OCI-LY7 (cell line): ENCODE measurements at regions not wholly inside any gene's neighbourhood (a gene's known extent, or its start where the extent isn't known, plus 50 kb on each side); places are given as distances from the start of the nearest gene placed in this dataset.

ENCODE experiments used
- EZH2phosphoT487 ChIP-seq: fragments of 200-600 bp; sonication (generic); IDR thresholded peaks from 2 replicates; pipeline ENCODE4 v1.6.1; 2018; ENCODE audit warnings: low read depth, borderline replicate concordance, mild to moderate bottlenecking, mixed run types, antibody characterized with exemption, low read length, moderate library complexity, mixed read lengths
- TF ChIP-seq, protein P1 (sequence below): fragments of 200-600 bp; sonication (generic); conservative IDR thresholded peaks from 2 replicates; pipeline ENCODE4 v1.5.1; 2014; ENCODE audit warnings: mild to moderate bottlenecking, antibody characterized with exemption, low read length, moderate library complexity, mixed read lengths

DNA sequence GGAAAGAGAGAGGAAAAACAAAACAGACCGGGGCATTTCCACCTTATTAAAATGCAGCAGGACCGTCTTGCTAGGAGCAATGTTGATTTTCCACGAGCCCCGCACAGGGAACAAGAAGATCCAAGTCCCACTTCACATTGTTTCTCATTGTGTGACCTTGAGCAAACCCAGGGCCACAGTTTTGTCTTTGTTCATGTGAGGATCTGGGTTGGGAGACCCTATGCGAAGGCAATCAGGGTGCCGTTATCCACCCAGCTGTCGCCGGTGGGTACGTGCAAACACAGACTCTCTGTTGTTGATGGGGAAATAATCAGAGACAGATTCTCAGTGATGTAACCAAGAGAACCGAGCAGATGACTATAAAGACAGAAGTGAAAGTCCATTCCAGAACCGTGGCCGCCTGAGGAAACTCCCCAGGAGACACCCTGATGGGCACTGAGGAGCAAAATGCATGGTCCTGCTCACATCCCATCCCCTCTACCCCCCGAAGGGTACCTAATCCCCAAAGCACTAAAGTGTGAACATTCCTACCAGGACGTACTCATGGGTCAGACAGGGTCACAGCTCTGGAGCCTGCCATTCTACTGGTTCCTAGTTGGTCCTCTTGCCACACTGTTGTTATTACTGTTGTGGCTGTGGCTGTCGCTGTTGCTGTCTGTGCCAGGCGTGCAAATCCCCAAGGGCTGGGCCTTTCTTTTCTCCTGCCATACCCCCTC lies 102.7 kb upstream of the RBPJ start:
- TF ChIP-seq, protein P1, sequence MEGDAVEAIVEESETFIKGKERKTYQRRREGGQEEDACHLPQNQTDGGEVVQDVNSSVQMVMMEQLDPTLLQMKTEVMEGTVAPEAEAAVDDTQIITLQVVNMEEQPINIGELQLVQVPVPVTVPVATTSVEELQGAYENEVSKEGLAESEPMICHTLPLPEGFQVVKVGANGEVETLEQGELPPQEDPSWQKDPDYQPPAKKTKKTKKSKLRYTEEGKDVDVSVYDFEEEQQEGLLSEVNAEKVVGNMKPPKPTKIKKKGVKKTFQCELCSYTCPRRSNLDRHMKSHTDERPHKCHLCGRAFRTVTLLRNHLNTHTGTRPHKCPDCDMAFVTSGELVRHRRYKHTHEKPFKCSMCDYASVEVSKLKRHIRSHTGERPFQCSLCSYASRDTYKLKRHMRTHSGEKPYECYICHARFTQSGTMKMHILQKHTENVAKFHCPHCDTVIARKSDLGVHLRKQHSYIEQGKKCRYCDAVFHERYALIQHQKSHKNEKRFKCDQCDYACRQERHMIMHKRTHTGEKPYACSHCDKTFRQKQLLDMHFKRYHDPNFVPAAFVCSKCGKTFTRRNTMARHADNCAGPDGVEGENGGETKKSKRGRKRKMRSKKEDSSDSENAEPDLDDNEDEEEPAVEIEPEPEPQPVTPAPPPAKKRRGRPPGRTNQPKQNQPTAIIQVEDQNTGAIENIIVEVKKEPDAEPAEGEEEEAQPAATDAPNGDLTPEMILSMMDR: no peak
- TF ChIP-seq EZH2phosphoT487: no peak
